Glomerular endothelial cell (primary cell): ENCODE measurements at regions not wholly inside any gene's neighbourhood (a gene's known extent, or its start where the extent isn't known, plus 50 kb on each side); places are given as distances from the start of the nearest gene placed in this dataset.

Experiments used
- DNase-seq: peaks from one replicate; pipeline ENCODE4 v3.0.0-alpha.2; 2011; ENCODE audit warnings: low read depth, low spot score; ENCODE audit errors: extremely low read depth

DNA sequence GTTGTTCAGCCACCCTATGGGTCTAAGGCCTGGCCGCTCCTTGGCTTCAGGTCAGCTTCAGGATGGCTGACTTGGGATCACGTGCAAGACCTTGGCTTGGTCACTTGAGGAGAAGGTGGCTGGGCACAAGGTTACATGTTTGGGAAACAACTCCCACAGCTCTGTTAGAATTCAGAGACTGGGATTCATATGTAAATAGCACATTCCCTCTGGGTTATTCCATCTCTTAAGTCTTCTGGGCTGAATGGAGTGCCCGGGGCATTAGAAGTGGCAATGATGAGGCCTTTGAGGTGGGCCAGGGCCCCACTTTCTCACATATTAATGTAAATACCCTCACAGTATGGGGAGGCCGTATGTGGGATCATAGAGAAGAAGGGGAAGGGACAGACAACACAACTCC, 150.9 kb downstream of the EFNB2 start:
- no peak for DNase-seq

DNA sequence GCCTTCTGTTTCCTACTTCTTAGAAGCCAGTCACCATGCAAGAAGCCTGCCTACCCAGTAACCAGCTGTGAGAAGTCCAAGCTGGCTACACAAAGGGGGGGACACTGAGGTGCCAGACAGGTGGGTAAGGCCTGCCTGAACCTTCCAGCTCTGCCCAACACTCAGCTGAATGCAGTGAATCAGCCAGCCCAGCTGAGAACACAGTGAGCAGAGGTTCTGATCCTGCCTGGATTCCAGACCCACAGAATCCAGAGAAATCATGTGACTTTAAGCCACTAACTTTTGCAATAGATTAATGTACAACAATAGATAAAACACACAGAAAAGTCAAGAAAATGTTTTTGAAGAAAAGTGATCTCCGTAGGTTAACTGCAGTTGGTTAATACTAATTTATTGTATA, 151.7 kb downstream of the EFNB2 start:
- no peak for DNase-seq

DNA sequence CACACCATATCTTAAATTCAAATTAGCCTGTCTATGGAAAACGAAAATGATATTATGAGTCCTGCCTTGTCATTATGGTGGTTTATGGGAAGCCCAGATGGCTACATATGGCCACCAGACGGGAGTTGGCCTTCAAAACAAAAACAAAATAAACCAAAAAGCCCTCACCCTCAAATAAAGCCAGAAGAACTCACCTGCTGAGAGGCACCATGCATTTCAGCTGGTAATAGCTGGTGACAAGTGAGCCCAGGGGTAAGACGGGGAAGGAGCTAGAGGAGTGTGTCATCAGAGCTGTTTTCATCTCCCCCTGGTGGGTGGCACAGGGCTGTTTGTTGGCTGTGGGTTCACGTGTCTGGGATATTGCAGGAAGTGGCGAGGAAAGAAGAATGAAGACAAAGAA, 152.9 kb downstream of the EFNB2 start:
- no peak for DNase-seq

DNA sequence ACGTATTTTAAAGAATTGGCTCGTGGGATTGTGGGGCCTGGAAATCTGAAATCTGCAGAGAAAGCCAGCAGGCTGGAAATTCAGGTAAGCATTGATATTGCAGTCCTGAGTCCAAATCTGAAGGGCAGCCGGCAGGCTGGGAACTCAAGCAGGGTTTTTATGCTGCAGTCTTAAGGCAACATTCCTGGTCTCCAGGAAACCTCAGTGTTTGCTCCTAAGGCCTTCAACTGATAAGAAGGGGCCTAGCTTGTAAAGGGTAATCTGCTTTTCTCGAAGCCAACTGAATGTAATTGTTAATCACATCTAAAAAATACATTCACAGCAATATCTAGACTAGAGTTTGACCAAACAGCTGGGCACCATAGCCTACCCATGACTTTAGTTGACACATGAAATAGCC, 154.4 kb downstream of the EFNB2 start:
- DNase-seq = no peak

- DNase-seq = no peak
Observed at GRCh38 chr13:106377931-106378662, 157.4 kb downstream of the EFNB2 start.

DNA sequence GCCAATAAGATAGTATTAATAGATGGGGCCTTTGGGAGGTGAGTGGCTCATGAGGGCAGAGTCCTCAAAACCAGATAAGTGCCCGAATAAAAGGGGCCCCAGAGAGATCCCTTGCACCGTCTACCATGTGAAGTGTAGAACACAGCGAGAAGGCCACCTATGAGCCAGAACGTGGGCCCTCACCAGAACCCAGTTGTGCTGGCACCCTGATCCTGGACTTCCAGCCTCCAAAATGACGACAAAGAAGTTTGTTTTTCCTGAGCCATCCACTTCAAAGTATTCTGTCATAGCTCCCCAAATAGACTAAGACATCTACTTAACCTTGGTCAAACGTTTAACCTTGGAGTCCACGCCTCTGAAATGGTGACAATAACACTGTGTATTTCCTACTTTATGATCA, 158.1 kb downstream of the EFNB2 start:
- no peak for DNase-seq

DNA sequence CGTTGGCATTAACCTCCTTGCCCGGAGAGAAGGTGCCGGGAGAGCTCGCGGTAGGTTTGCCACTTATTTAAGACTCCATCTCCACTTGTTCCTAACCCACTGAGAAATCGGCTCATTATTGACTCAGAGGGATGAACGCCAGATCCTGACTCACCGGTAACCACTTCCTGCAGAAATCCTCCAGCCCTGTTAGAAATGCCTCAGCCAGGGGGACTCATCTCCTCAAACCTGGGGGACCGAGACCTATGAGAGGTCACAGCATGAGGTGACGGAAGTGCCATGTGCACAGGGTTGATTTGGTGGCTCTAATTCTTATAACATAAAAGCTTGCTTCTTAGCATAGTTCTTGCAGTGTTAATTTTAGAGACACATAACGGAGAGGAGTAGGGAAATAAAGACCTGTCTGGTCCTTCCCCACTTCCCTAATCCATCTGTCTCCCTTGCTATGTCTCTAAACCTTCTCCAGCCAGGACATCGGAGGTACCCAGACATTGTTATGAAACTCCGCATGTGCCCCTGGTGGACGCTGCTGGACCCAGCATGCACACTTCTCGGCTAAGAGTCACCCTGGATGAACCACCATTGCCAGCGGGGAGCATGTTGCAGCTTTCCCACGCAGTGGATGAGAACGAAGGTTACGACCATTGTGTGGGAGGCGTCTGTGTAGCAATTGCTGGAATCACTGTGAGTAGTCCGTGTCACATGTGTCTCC, 158.9 kb downstream of the EFNB2 start:
- DNase-seq = peak; percentile 78

GRCh38 chr13:106375085-106375484, 160.4 kb downstream of the EFNB2 start:
- DNase-seq = no peak

DNA sequence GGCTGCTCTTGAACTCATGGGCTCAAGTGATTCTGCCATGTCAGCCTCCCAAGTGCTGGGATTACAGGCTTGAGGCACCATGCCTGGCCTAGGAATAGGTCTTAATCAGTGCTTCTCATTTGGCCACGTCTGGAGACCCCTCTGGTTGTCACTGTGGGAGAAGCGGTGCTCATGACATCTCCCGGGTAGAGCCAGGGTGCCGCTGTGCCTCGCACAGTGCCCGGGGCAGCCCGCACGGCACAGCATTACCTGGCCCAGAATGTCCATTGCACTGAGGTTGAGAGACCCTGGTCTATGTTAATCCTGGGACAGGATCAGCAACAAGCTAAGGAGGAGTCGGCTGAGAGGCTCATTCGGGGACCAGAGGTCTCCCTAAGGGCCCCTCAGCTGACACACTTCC, 160.8 kb downstream of the EFNB2 start:
- no peak for DNase-seq

- DNase-seq = no peak
Observed at GRCh38 chr13:106373989-106374572, 161.4 kb downstream of the EFNB2 start.

GRCh38 chr13:106373304-106373988, 162.0 kb downstream of the EFNB2 start:
- no peak for DNase-seq

DNA sequence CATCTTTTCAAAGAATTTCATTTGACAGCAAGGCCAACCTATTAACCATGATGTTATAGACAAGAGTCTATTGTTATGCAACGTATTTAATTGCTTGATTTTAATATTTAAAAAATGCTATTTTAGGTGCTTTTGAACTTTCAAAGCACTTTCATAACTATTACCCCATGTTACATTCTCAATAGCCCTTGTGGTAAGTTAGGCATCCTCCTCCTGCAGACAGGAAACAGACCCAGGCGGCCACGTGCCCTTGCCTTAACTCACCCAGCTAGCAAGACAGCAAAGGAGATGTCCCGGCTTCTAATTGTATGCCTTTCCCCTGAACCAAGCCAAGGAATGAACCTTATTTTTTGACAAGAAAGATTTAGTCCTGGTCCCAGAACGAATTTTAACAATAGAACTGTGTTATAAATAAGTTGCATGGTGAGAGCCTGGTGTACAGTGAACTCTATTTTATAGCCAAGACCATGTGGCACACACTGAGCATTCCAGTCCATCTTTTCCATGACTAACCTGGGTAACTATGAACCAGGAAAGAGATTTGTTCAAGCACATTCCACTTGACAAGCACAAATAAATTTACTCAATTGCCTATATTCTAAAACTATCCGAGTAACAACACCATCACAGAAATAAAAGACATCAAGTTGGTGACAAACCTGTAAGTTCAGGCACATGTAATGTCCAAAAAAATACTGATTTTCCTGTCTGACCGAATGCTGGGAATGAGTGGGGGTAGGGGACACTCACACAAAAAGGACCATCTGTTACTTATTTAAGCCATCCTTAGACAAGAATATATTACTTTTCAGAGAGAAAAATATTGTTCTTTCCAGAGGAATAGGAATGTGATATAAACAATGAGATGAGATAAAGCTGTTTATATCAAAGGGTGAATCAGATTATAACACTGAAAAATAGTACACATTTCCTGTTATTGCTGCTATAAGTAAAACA, 163.0 kb downstream of the EFNB2 start:
- DNase-seq = no peak

DNA sequence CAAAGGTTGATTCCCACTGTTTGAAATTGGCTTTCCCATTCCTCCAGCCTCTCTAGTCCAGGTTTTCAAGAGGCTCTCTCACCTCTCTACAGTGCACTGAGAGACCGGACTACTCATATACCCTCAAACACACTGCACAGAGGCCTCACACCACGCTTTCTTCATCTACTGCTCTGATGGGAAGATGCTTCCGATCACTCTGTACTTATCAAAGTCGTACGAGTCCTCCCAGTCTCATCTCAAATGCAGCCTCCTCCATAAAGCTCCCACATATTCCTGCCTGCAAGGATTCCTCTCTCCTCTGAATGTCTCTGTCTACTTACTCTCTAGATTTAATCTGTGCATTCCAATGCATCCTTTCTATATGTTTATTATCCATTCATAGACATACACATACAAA, 164.4 kb downstream of the EFNB2 start:
- DNase-seq = no peak

DNA sequence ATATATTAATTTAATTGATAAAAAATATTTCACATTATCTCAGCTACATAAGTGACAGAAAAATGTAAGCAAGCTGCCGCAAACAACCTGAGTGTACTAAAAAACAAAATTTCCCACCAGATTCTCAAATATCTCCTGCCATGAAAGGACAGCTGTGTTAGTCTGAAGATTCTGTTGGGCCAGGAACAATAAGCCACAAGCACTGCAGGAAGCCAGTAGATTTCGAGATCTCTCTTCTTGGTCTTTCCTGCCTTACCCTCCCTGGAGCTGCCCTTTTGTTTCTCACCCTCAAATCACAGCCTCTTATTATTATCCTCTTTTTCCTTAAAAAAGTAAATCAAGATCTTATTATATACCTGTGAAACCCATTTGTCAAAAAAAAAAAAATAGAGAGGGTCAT, 165.6 kb downstream of the EFNB2 start:
- DNase-seq = no peak

DNA sequence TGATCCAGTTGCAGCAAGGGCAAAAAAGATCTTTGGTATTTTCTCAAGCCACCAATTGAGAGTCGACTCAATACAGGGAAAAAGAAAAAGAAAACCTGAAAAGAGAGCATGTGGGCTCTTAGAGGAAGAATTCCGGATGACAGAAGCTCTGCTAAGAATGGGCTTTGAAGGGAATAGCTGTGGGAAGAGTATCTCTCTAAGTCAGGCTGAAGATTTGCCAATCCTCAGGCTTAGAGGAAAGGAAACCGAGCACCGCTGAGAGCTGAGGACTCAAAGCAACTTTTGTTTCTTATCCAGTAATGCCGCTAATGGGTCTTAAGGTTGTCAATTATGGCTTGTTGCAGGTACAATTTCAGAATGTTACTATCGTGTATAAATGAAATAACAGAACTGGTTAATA, 166.4 kb downstream of the EFNB2 start:
- no peak for DNase-seq

GRCh38 chr13:106367361-106367971, 168.0 kb downstream of the EFNB2 start:
- no peak for DNase-seq

DNA sequence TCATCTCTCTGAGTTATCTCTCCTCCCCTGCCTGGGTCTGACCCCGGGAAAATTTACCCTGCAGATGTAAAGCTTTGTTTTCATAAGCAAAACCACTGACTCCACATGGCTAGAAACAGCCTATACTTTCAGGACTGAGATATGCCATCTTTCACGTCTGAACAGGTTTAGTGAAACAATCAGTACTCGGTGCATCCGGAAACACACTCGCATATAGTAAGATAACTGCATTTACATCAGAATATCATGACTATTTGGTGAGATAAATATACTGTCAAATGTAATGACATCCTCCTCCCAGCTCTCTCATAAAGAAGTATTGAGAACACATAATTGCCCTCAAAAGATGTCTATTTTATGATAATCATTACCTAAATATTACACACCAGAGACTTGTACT, 172.8 kb downstream of the EFNB2 start:
- no peak for DNase-seq

DNA sequence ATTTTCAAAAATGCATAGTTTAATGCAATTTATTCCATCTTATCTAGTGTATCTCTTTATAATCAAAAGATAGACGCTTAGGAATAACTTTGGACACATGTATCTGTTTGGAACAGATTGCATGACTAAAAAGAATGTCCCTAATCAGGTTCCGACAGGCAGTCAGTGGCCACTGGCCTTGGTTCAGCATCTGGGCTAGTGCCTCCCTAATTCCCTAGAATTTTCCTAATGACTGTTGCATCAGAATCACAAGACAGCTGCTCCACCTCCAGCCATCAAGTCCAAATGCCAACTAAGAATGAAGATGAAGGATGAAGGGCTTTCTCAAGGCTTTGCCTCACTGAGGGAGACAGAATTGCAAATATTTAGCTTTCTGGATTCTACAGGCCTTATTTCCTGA, 173.8 kb downstream of the EFNB2 start:
- DNase-seq = no peak

DNA sequence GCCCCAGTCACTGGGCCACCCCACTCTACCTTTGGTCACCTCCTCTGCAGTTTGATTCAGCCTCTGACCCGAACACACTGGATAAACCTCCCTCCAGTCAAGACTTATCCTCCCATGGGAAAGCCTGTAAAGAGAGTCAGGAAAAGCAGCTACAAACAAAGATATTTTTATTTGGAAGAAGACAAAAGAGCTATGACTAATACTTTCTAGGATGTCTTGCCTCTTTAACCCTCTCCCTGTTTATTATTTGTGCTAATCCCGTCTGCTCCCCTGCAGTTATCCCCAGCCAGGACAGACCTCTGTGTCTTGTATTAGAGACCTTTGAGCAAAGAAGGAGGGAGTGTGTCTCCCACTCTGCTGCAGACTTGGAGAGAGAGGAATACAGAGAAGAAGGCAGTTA, 178.3 kb downstream of the EFNB2 start:
- DNase-seq = no peak

- DNase-seq = no peak
Observed at GRCh38 chr13:106355866-106356265, 179.6 kb downstream of the EFNB2 start.
